Ishikawa (cell line): ENCODE measurements at regions not wholly inside any gene's neighbourhood (a gene's known extent, or its start where the extent isn't known, plus 50 kb on each side); places are given as distances from the start of the nearest gene placed in this dataset.

Experiments used
- CREB1 ChIP-seq: IDR thresholded peaks from 2 replicates; pipeline ENCODE4 v1.6.1; 2012; ENCODE audit warnings: low read depth
- RAD21 ChIP-seq: IDR thresholded peaks from 2 replicates; pipeline ENCODE4 v1.6.1; 2012; ENCODE audit warnings: low read depth
- REST ChIP-seq: IDR thresholded peaks from 2 replicates; pipeline ENCODE4 v1.6.1; 2012; ENCODE audit warnings: low read depth, mild to moderate bottlenecking
- TAF1 ChIP-seq: IDR thresholded peaks from 2 replicates; pipeline ENCODE4 v1.6.1; 2012; ENCODE audit warnings: low read depth, mild to moderate bottlenecking

GRCh38 chr5:97836816-97837215, 653.8 kb upstream of the RIOK2 start:
- TF ChIP-seq TAF1 (no peak), CREB1 (no peak), RAD21 (no peak), REST (no peak)
